ENCODE measurements at regions not wholly inside any gene's neighbourhood (a gene's known extent, or its start where the extent isn't known, plus 50 kb on each side); places are given as distances from the start of the nearest gene placed in this dataset.

GRCh38 chr4:24209906-24210305 is 320.1 kb upstream of the PPARGC1A start:
- no peak overlapping the region for H2AFZ ChIP-seq (ENCODE audit: low read depth, low read length)
- intact Hi-C loops (cut with micrococcal nuclease) (no loop called here), dilution Hi-C loops (cut with MboI; ENCODE audit: extremely low pct_ligation_motif_present, low sequenced_read_pairs) (no loop called here)
- no peak for FAIRE-seq
- no peak overlapping the region for H3K4me2 ChIP-seq (ENCODE audit: insufficient read depth, low read length)
- no peak for DNase-seq (ENCODE audit: low read depth, low spot score)
- BruUV-seq (replicated peaks), result no TSS peak
- no peaks in the 10 kb centered on the region for H3K79me2 ChIP-seq (ENCODE audit: control insufficient read depth, insufficient read depth, low read length)
- POLR2A ChIA-PET, result no interaction called here
- CTCF ChIA-PET, result no interaction called here
- H3K4me3 ChIP-seq (replicated peaks in 1 of 3; ENCODE audit: insufficient read depth in 1 of 3, low read depth in 1 of 3, low read length in 3 of 3), result no peak overlapping the region
- TF ChIP-seq POLR2A (IDR thresholded peaks at IDR 0.05; ENCODE audit: low read depth, low read length) (no peak), CTCF (IDR thresholded peaks at IDR 0.05; ENCODE audit: extremely low read depth in 1 of 2, insufficient read depth in 1 of 2, low read depth in 1 of 2, low read length in 2 of 2) (no peak), JUN (IDR thresholded peaks at IDR 0.05; ENCODE audit: borderline replicate concordance, insufficient read depth, insufficient read length, low read depth) (no peak), GATA2 (IDR thresholded peaks at IDR 0.05; ENCODE audit: insufficient read depth, insufficient read length, low read depth, low read length) (no peak), MAX (IDR thresholded peaks at IDR 0.05; ENCODE audit: insufficient read depth, insufficient read length) (no peak), MYC (IDR thresholded peaks at IDR 0.05; ENCODE audit: low read depth, low read length) (no peak)
- no peaks in the 10 kb centered on the region for H3K4me1 ChIP-seq (ENCODE audit: control insufficient read depth, extremely low read depth, insufficient read depth, low read length)
- peaks cover 5% of the 10 kb centered on the region for H3K9me3 ChIP-seq (replicated peaks; ENCODE audit: control insufficient read depth, insufficient read depth, low read length)
- no peaks in the 10 kb centered on the region for H3K36me3 ChIP-seq (ENCODE audit: control insufficient read depth in 2 of 2, extremely low read depth in 1 of 2, insufficient read depth in 2 of 2, low read length in 2 of 2)
- no peaks in the 10 kb centered on the region for H3K27me3 ChIP-seq (ENCODE audit: control insufficient read depth in 2 of 2, insufficient read depth in 2 of 2, low read length in 2 of 2)
- H4K20me1 ChIP-seq (replicated peaks; ENCODE audit: control insufficient read depth, extremely low read depth, insufficient read depth, low read length), result no peaks in the 10 kb centered on the region
- H3K27ac ChIP-seq (ENCODE audit: insufficient read depth, low read depth, low read length), result no peak overlapping the region
- no peak overlapping the region for H3K9ac ChIP-seq (replicated peaks; ENCODE audit: extremely low read depth, insufficient read depth, low read length)
- no peaks in the 10 kb centered on the region for H3K9me1 ChIP-seq (replicated peaks; ENCODE audit: control insufficient read depth, extremely low read depth, insufficient read depth, low read length)

- ChIA-PET CTCF (no interaction called here), POLR2A (no interaction called here)
- no peak overlapping the region for H3K4me2 ChIP-seq (ENCODE audit: insufficient read depth, low read length)
- H3K4me1 ChIP-seq (ENCODE audit: control insufficient read depth, extremely low read depth, insufficient read depth, low read length), result no peaks in the 10 kb centered on the region
- FAIRE-seq (no peak), DNase-seq (ENCODE audit: low read depth, low spot score) (no peak)
- H3K9ac ChIP-seq (replicated peaks; ENCODE audit: extremely low read depth, insufficient read depth, low read length), result no peak overlapping the region
- no peaks in the 10 kb centered on the region for H3K9me1 ChIP-seq (replicated peaks; ENCODE audit: control insufficient read depth, extremely low read depth, insufficient read depth, low read length)
- no peaks in the 10 kb centered on the region for H3K79me2 ChIP-seq (ENCODE audit: control insufficient read depth, insufficient read depth, low read length)
- dilution Hi-C loops (cut with MboI; ENCODE audit: extremely low pct_ligation_motif_present, low sequenced_read_pairs), result no loop called here
- no peak overlapping the region for H3K4me3 ChIP-seq (replicated peaks in 1 of 3; ENCODE audit: insufficient read depth in 1 of 3, low read depth in 1 of 3, low read length in 3 of 3)
- H3K27ac ChIP-seq (ENCODE audit: insufficient read depth, low read depth, low read length), result no peak overlapping the region
- intact Hi-C loops (cut with micrococcal nuclease), result no loop called here
- no peaks in the 10 kb centered on the region for H4K20me1 ChIP-seq (replicated peaks; ENCODE audit: control insufficient read depth, extremely low read depth, insufficient read depth, low read length)
- no peaks in the 10 kb centered on the region for H3K27me3 ChIP-seq (ENCODE audit: control insufficient read depth in 2 of 2, insufficient read depth in 2 of 2, low read length in 2 of 2)
- peaks cover 5% of the 10 kb centered on the region for H3K9me3 ChIP-seq (replicated peaks; ENCODE audit: control insufficient read depth, insufficient read depth, low read length)
- H3K36me3 ChIP-seq (ENCODE audit: control insufficient read depth in 2 of 2, extremely low read depth in 1 of 2, insufficient read depth in 2 of 2, low read length in 2 of 2), result no peaks in the 10 kb centered on the region
- BruUV-seq (replicated peaks), result no TSS peak
- TF ChIP-seq JUN (IDR thresholded peaks at IDR 0.05; ENCODE audit: borderline replicate concordance, insufficient read depth, insufficient read length, low read depth) (no peak), CTCF (IDR thresholded peaks at IDR 0.05; ENCODE audit: extremely low read depth in 1 of 2, insufficient read depth in 1 of 2, low read depth in 1 of 2, low read length in 2 of 2) (no peak), MYC (IDR thresholded peaks at IDR 0.05; ENCODE audit: low read depth, low read length) (no peak), POLR2AphosphoS5 (IDR thresholded peaks at IDR 0.05; ENCODE audit: insufficient read depth, low read depth, low read length) (no peak), POLR2A (IDR thresholded peaks at IDR 0.05; ENCODE audit: low read depth, low read length) (no peak), GATA2 (IDR thresholded peaks at IDR 0.05; ENCODE audit: insufficient read depth, insufficient read length, low read depth, low read length) (no peak), EZH2 (IDR thresholded peaks at IDR 0.05; ENCODE audit: borderline replicate concordance, low read depth, low read length, severe bottlenecking) (no peak), MAX (IDR thresholded peaks at IDR 0.05; ENCODE audit: insufficient read depth, insufficient read length) (no peak), FOS (IDR thresholded peaks at IDR 0.05; ENCODE audit: borderline replicate concordance, insufficient read depth, low read length) (no peak)
- H2AFZ ChIP-seq (ENCODE audit: low read depth, low read length), result no peak overlapping the region
These were observed 319.3 kb upstream of the PPARGC1A start for GRCh38 chr4:24209131-24209530.

Data from endothelial cell of umbilical vein (primary cell).